ENCODE measurements at regions not wholly inside any gene's neighbourhood (a gene's known extent, or its start where the extent isn't known, plus 50 kb on each side); places are given as distances from the start of the nearest gene placed in this dataset.

- Mint-ChIP-seq H3K36me3 (ENCODE audit: insufficient read depth) (no peaks in the 10 kb centered on the region), H3K4me1 (ENCODE audit: low read depth) (no peaks in the 10 kb centered on the region), H3K4me3 (no peak overlapping the region), H3K9me3 (no peaks in the 10 kb centered on the region), H3K27me3 (ENCODE audit: low read depth) (no peaks in the 10 kb centered on the region)
- DNase-seq (no peak), ATAC-seq (no peak)
Measured at GRCh38 chr9:16213781-16214515, 656.5 kb downstream of the BNC2 start.

- Mint-ChIP-seq H3K9me3 (no peaks in the 10 kb centered on the region), H3K4me1 (ENCODE audit: low read depth) (no peaks in the 10 kb centered on the region), H3K27me3 (ENCODE audit: low read depth) (no peaks in the 10 kb centered on the region), H3K36me3 (ENCODE audit: insufficient read depth) (no peaks in the 10 kb centered on the region), H3K4me3 (no peak overlapping the region)
- DNase-seq (no peak), ATAC-seq (no peak)
Measured at GRCh38 chr9:16214677-16215352, 655.7 kb downstream of the BNC2 start.

GRCh38 chr9:16215353-16215680 is 655.2 kb downstream of the BNC2 start:
- no peaks in the 10 kb centered on the region for H3K4me1 Mint-ChIP-seq (ENCODE audit: low read depth)
- DNase-seq (no peak), ATAC-seq (no peak)
- H3K4me3 Mint-ChIP-seq: no peak overlapping the region
- no peaks in the 10 kb centered on the region for H3K9me3 Mint-ChIP-seq
- no peaks in the 10 kb centered on the region for H3K36me3 Mint-ChIP-seq (ENCODE audit: insufficient read depth)
- H3K27me3 Mint-ChIP-seq (ENCODE audit: low read depth): no peaks in the 10 kb centered on the region

GRCh38 chr9:16217943-16218701 is 652.3 kb downstream of the BNC2 start:
- no peak for DNase-seq
- Mint-ChIP-seq H3K27me3 (ENCODE audit: low read depth) (no peaks in the 10 kb centered on the region), H3K4me1 (ENCODE audit: low read depth) (no peaks in the 10 kb centered on the region), H3K9me3 (no peaks in the 10 kb centered on the region), H3K4me3 (no peak overlapping the region), H3K36me3 (ENCODE audit: insufficient read depth) (no peaks in the 10 kb centered on the region)
- ATAC-seq: no peak

- ATAC-seq: no peak
- H3K27me3 Mint-ChIP-seq (ENCODE audit: low read depth): no peaks in the 10 kb centered on the region
- H3K4me1 Mint-ChIP-seq (ENCODE audit: low read depth): no peaks in the 10 kb centered on the region
- no peaks in the 10 kb centered on the region for H3K9me3 Mint-ChIP-seq
- no peak for DNase-seq
- H3K36me3 Mint-ChIP-seq (ENCODE audit: insufficient read depth): no peaks in the 10 kb centered on the region
- no peak overlapping the region for H3K4me3 Mint-ChIP-seq
Measured at GRCh38 chr9:16221366-16221765, 649.1 kb downstream of the BNC2 start.

GRCh38 chr9:16221822-16222547 is 648.5 kb downstream of the BNC2 start:
- no peak overlapping the region for H3K4me3 Mint-ChIP-seq
- DNase-seq: no peak
- no peak for ATAC-seq
- no peaks in the 10 kb centered on the region for H3K27me3 Mint-ChIP-seq (ENCODE audit: low read depth)
- no peaks in the 10 kb centered on the region for H3K4me1 Mint-ChIP-seq (ENCODE audit: low read depth)
- H3K36me3 Mint-ChIP-seq (ENCODE audit: insufficient read depth): no peaks in the 10 kb centered on the region
- no peaks in the 10 kb centered on the region for H3K9me3 Mint-ChIP-seq

GRCh38 chr9:16223074-16223871 is 647.2 kb downstream of the BNC2 start:
- H3K27me3 Mint-ChIP-seq (ENCODE audit: low read depth): no peaks in the 10 kb centered on the region
- H3K9me3 Mint-ChIP-seq: no peaks in the 10 kb centered on the region
- no peak overlapping the region for H3K4me3 Mint-ChIP-seq
- H3K4me1 Mint-ChIP-seq (ENCODE audit: low read depth): no peaks in the 10 kb centered on the region
- DNase-seq: no peak
- H3K36me3 Mint-ChIP-seq (ENCODE audit: insufficient read depth): no peaks in the 10 kb centered on the region
- ATAC-seq: no peak

GRCh38 chr9:16230731-16231130 is 639.7 kb downstream of the BNC2 start:
- Mint-ChIP-seq H3K4me3 (no peak overlapping the region), H3K4me1 (ENCODE audit: low read depth) (no peaks in the 10 kb centered on the region), H3K27me3 (ENCODE audit: low read depth) (no peaks in the 10 kb centered on the region), H3K9me3 (peaks cover 23% of the 10 kb centered on the region), H3K36me3 (ENCODE audit: insufficient read depth) (no peaks in the 10 kb centered on the region)
- DNase-seq (no peak), ATAC-seq (no peak)

- H3K9me3 Mint-ChIP-seq: peaks cover 22% of the 10 kb centered on the region
- H3K27me3 Mint-ChIP-seq (ENCODE audit: low read depth): no peaks in the 10 kb centered on the region
- no peaks in the 10 kb centered on the region for H3K36me3 Mint-ChIP-seq (ENCODE audit: insufficient read depth)
- DNase-seq (no peak), ATAC-seq (no peak)
- no peak overlapping the region for H3K4me3 Mint-ChIP-seq
- no peaks in the 10 kb centered on the region for H3K4me1 Mint-ChIP-seq (ENCODE audit: low read depth)
Measured at GRCh38 chr9:16236311-16236710, 634.2 kb downstream of the BNC2 start.

GRCh38 chr9:16236882-16237281 is 633.6 kb downstream of the BNC2 start:
- Mint-ChIP-seq H3K4me3 (no peak overlapping the region), H3K9me3 (peaks cover 19% of the 10 kb centered on the region), H3K4me1 (ENCODE audit: low read depth) (no peaks in the 10 kb centered on the region), H3K27me3 (ENCODE audit: low read depth) (no peaks in the 10 kb centered on the region), H3K36me3 (ENCODE audit: insufficient read depth) (no peaks in the 10 kb centered on the region)
- DNase-seq (no peak), ATAC-seq (no peak)

GRCh38 chr9:16238623-16239138 is 631.8 kb downstream of the BNC2 start:
- H3K4me3 Mint-ChIP-seq: no peak overlapping the region
- H3K36me3 Mint-ChIP-seq (ENCODE audit: insufficient read depth): no peaks in the 10 kb centered on the region
- no peaks in the 10 kb centered on the region for H3K27me3 Mint-ChIP-seq (ENCODE audit: low read depth)
- H3K9me3 Mint-ChIP-seq: peaks cover 11% of the 10 kb centered on the region
- no peak for ATAC-seq
- no peak for DNase-seq
- H3K4me1 Mint-ChIP-seq (ENCODE audit: low read depth): no peaks in the 10 kb centered on the region

- no peaks in the 10 kb centered on the region for H3K4me1 Mint-ChIP-seq (ENCODE audit: low read depth)
- no peaks in the 10 kb centered on the region for H3K36me3 Mint-ChIP-seq (ENCODE audit: insufficient read depth)
- H3K27me3 Mint-ChIP-seq (ENCODE audit: low read depth): no peaks in the 10 kb centered on the region
- ATAC-seq (no peak), DNase-seq (no peak)
- peaks cover 4% of the 10 kb centered on the region for H3K9me3 Mint-ChIP-seq
- no peak overlapping the region for H3K4me3 Mint-ChIP-seq
Measured at GRCh38 chr9:16241231-16241630, 629.2 kb downstream of the BNC2 start.

- no peaks in the 10 kb centered on the region for H3K4me1 Mint-ChIP-seq (ENCODE audit: low read depth)
- H3K36me3 Mint-ChIP-seq (ENCODE audit: insufficient read depth): no peaks in the 10 kb centered on the region
- ATAC-seq (no peak), DNase-seq (no peak)
- no peaks in the 10 kb centered on the region for H3K27me3 Mint-ChIP-seq (ENCODE audit: low read depth)
- H3K9me3 Mint-ChIP-seq: peaks cover 4% of the 10 kb centered on the region
- H3K4me3 Mint-ChIP-seq: no peak overlapping the region
Measured at GRCh38 chr9:16243798-16244197, 626.7 kb downstream of the BNC2 start.

Data from activated T-cell treated with anti-CD3 and anti-CD28 coated beads, Interleukin-2, amount 50 U/mL, for 4 hours (primary cell).